ENCODE measurements at regions not wholly inside any gene's neighbourhood (a gene's known extent, or its start where the extent isn't known, plus 50 kb on each side); places are given as distances from the start of the nearest gene placed in this dataset.

- no peak for DNase-seq
Observed at GRCh38 chr9:108674766-108675530, 180.8 kb downstream of the ACTL7B start.

GRCh38 chr9:108673386-108673785, 182.4 kb downstream of the ACTL7B start:
- DNase-seq, result no peak

- DNase-seq, result no peak
Observed at GRCh38 chr9:108672475-108673190, 183.2 kb downstream of the ACTL7B start.

GRCh38 chr9:108671794-108672193, 184.0 kb downstream of the ACTL7B start:
- no peak for DNase-seq

GRCh38 chr9:108671176-108671575, 184.6 kb downstream of the ACTL7B start:
- no peak for DNase-seq

- DNase-seq, result no peak
Observed at GRCh38 chr9:108668938-108669335, 186.8 kb downstream of the ACTL7B start.

- DNase-seq, result no peak
Observed at GRCh38 chr9:108668191-108668937, 187.4 kb downstream of the ACTL7B start.

- DNase-seq, result no peak
Observed at GRCh38 chr9:108666240-108666784, 189.5 kb downstream of the ACTL7B start.

- no peak for DNase-seq
Observed at GRCh38 chr9:108665521-108666239, 190.1 kb downstream of the ACTL7B start.

- DNase-seq, result no peak
Observed at GRCh38 chr9:108664309-108665255, 191.2 kb downstream of the ACTL7B start.

GRCh38 chr9:108663422-108663821, 192.4 kb downstream of the ACTL7B start:
- no peak for DNase-seq

- DNase-seq, result no peak
Observed at GRCh38 chr9:108662956-108663355, 192.8 kb downstream of the ACTL7B start.

GRCh38 chr9:108662091-108662875, 193.5 kb downstream of the ACTL7B start:
- DNase-seq, result no peak

GRCh38 chr9:108656566-108656965, 199.2 kb downstream of the ACTL7B start:
- no peak for DNase-seq

GRCh38 chr9:108655818-108656217, 200.0 kb downstream of the ACTL7B start:
- DNase-seq, result no peak

GRCh38 chr9:108654566-108654965, 201.2 kb downstream of the ACTL7B start:
- DNase-seq, result no peak

- no peak for DNase-seq
Observed at GRCh38 chr9:108652851-108653250, 202.9 kb downstream of the ACTL7B start.

- no peak for DNase-seq
Observed at GRCh38 chr9:108650826-108651225, 205.0 kb downstream of the ACTL7B start.

GRCh38 chr9:108645520-108645919, 210.3 kb downstream of the ACTL7B start:
- DNase-seq, result no peak

- DNase-seq, result no peak
Observed at GRCh38 chr9:108643731-108644510, 211.9 kb downstream of the ACTL7B start.

Measured in dermis blood vessel endothelial cell (primary cell).